ENCODE measurements at regions not wholly inside any gene's neighbourhood (a gene's known extent, or its start where the extent isn't known, plus 50 kb on each side); places are given as distances from the start of the nearest gene placed in this dataset.

GRCh38 chr4:156227321-156227720 lies 273.7 kb upstream of the CTSO start:
- FAIRE-seq = no peak

- FAIRE-seq = no peak
Measured at GRCh38 chr4:156223985-156224384, 270.3 kb upstream of the CTSO start.

- no peak for FAIRE-seq
Measured at GRCh38 chr4:156217236-156217635, 263.6 kb upstream of the CTSO start.

- FAIRE-seq = no peak
Measured at GRCh38 chr4:156201050-156201449, 247.4 kb upstream of the CTSO start.

GRCh38 chr4:156198511-156198910 lies 244.8 kb upstream of the CTSO start:
- no peak for FAIRE-seq

GRCh38 chr4:156197216-156197615 lies 243.6 kb upstream of the CTSO start:
- FAIRE-seq = no peak

GRCh38 chr4:156196722-156197121 lies 243.1 kb upstream of the CTSO start:
- no peak for FAIRE-seq

GRCh38 chr4:156195914-156196313 lies 242.2 kb upstream of the CTSO start:
- no peak for FAIRE-seq

- no peak for FAIRE-seq
Measured at GRCh38 chr4:156194896-156195295, 241.2 kb upstream of the CTSO start.

- no peak for FAIRE-seq
Measured at GRCh38 chr4:156193800-156194199, 240.1 kb upstream of the CTSO start.

- FAIRE-seq = no peak
Measured at GRCh38 chr4:156193106-156193505, 239.4 kb upstream of the CTSO start.

- FAIRE-seq = no peak
Measured at GRCh38 chr4:156192033-156192432, 238.4 kb upstream of the CTSO start.

GRCh38 chr4:156191044-156191781 lies 237.5 kb upstream of the CTSO start:
- FAIRE-seq = no peak

GRCh38 chr4:156190615-156191014 lies 236.9 kb upstream of the CTSO start:
- FAIRE-seq = no peak

GRCh38 chr4:156188596-156188995 lies 234.9 kb upstream of the CTSO start:
- no peak for FAIRE-seq

- no peak for FAIRE-seq
Measured at GRCh38 chr4:156186111-156186510, 232.4 kb upstream of the CTSO start.

- no peak for FAIRE-seq
Measured at GRCh38 chr4:156185514-156186055, 231.9 kb upstream of the CTSO start.

GRCh38 chr4:156182269-156182668 lies 228.6 kb upstream of the CTSO start:
- FAIRE-seq = no peak

- no peak for FAIRE-seq
Measured at GRCh38 chr4:156177941-156178340, 224.3 kb upstream of the CTSO start.

- FAIRE-seq = no peak
Measured at GRCh38 chr4:156176896-156177295, 223.2 kb upstream of the CTSO start.

GRCh38 chr4:156173937-156174336 lies 220.3 kb upstream of the CTSO start:
- no peak for FAIRE-seq

GRCh38 chr4:156173486-156173885 lies 219.8 kb upstream of the CTSO start:
- no peak for FAIRE-seq

GRCh38 chr4:156169861-156170260 lies 216.2 kb upstream of the CTSO start:
- no peak for FAIRE-seq

GRCh38 chr4:156169011-156169410 lies 215.3 kb upstream of the CTSO start:
- no peak for FAIRE-seq

GRCh38 chr4:156168288-156168687 lies 214.6 kb upstream of the CTSO start:
- no peak for FAIRE-seq
